Activated CD4-positive, alpha-beta T cell treated with anti-CD3 and anti-CD28 coated beads, Interleukin-2, Interleukin-6, amounts not matched to agents 100 ng/mL and 50 ng/mL, durations not matched to agents 16 hours and 8 hours (primary cell): ENCODE measurements at regions not wholly inside any gene's neighbourhood (a gene's known extent, or its start where the extent isn't known, plus 50 kb on each side); places are given as distances from the start of the nearest gene placed in this dataset.
"Not testable (repeated sequence)": the region's sequence is repeated elsewhere in the genome, so short reads cannot be mapped to it uniquely, and the experiment has no call there.

Experiments
- DNase-seq: peaks from one replicate; pipeline ENCODE4 v3.0.0-alpha.2; 2020

DNA sequence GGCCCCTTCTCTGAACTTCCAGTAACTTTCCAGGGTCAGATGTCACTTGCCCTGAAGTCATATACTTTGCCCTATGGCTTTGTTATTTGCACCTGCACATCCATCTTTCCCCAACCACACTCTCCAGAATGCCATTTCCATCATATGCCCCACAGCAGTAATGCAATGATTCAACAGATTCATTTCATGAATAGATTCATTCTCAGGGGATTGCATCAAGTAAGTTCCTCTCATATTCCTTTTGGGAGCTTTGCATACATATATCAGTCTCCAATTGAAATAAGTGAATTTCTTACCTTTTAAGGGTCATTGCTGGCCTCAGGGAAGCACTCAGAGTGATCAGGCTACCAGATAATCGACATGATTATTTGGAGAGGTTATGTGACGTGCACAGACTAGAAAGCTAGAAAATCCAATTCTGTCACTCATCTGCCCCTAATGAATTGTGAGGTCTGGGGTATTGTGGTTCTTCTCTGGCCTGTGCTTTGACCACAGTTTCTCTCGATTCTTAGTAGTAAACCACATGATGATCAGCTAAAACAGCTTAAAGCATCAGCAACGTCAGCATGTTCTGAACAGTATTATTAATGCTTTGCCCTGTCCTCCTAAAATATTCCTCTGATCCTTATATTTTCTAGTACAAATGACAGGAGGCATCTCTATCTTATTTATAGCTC lies 179.9 kb downstream of the ATPSCKMT start:
- no peak for DNase-seq

DNA sequence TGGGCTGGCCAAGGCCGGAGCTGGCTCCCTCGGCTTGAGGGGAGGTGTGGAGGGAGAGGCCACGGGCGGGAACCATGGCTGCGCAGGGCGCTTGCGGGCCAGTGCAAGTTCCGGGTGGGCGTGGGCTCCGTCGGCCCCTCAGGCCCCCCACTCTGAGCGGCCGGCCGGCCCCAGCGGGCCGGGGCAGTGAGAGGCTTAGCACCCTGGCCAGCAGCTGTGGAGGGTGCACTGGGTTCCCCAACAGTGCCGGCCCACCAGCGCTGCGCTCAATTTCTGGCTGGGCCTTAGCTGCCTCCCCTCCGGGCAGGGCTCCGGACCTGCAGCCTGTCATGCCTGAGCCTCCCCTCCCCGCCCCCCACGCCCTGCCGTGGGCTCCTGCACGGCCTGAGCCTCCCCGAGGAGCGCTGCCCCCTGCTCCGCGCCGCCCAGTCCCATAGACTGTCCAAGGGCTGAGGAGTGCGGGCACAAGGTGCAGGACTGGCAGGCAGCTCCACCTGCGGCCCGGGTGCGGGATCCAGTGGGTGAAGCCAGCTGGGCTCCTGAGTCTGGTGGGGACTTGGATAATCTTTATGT lies 184.2 kb downstream of the ATPSCKMT start:
- DNase-seq = no peak

DNA sequence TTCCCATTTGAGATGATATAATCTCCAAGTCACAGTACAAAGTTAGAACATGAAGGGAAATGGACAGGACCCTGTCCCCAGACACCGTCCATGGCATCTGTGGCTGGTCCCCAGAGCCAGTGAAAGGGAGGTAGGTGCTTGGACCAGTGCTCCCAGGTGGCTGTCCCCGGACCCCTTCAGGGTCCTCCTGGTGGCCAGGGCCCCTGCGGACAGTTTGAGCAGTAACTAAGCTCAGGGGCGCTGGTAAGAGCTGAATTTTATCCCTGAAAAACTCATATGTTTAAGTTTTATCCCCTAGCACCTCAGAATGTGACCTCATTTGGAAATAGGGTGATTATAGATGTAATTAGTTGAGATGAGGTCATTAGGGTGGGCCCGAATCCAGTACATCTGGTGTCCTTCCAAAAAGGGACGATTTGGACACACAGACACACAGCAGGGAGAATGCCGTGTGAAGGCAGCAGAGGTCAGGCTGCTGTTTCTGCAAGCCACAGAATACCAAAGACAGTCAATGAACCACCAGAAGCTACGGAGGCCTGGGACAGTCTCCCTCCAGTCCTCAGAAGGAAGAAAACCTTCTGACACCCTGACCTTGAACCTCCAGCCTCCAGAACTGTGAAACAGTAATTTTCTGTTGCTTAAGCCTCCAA lies 185.0 kb downstream of the ATPSCKMT start:
- DNase-seq = no peak

DNA sequence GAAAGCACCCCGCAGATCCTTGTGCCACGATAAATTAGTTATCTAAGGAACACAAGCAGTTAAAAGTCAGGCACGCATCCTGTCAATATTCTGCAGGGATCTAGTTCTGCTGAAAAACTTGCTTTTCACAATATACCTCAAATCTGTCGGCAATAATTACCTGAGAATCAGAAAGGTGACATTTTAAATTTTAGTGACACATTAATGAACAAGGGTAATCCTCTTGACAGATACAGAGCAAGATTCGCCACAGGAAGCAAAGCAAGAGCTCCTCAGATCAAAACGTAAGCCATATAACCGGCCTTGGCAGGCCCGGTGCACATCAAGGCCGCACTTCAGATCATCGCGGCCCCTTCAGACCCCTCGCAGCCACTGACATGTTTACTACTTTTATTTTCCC lies 185.7 kb downstream of the ATPSCKMT start:
- no peak for DNase-seq

DNA sequence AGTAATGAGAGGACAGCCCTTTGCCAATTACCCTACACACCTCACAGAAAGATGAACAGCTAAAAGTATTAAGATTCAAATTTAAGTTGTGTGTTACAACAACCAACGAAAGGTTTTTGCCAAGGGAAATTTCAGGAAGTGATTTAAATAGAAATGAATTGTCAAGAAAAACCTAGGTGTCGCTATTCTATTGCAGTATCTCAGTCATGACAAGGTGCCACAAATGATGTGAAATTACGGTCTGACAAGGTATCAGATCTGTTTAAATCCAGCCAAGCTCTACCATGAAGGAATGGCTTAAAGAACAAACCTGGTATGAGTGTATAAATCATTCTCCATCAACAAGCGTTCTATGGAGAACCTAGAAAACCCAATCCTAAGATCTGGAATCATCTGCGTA lies 189.7 kb downstream of the ATPSCKMT start:
- DNase-seq = no peak

DNA sequence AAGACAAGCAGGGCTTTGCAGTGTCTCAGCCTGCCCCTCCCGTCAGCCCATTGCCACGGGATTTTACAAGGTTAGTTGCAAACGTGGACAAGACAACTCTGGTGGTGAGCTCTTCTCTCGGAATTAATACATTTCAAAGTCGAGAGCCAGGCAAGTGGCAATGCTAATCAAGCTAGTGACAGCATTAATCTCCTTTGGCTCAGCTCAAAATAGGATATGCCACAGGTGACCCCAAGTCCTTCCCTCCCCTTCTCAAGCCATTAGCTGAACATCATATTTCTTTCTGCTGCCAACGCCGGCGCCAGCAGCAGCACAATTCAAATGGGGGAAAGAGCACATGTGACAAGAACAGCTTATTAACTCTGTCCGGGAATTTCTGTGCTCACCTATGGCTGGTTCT lies 190.1 kb downstream of the ATPSCKMT start:
- DNase-seq = no peak

DNA sequence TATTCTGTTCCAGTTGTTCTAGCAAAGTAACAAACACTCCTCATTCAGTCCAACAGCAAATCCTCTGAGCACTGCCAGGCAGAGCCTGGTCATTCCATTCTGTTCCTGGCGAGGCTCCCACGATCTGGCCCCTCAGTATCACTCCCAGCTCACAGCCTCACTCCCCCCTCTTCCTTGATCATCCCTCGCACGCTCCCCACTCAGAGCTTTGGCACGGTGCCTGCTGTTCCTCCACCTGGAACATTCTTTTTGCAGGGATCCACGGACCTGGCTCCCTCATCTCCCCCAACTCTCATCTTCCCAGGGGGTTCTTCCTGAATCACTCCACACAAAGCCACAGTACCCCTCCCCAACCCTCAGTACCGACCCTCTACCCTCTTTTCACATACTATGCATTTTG lies 192.3 kb downstream of the ATPSCKMT start:
- DNase-seq = no peak

DNA sequence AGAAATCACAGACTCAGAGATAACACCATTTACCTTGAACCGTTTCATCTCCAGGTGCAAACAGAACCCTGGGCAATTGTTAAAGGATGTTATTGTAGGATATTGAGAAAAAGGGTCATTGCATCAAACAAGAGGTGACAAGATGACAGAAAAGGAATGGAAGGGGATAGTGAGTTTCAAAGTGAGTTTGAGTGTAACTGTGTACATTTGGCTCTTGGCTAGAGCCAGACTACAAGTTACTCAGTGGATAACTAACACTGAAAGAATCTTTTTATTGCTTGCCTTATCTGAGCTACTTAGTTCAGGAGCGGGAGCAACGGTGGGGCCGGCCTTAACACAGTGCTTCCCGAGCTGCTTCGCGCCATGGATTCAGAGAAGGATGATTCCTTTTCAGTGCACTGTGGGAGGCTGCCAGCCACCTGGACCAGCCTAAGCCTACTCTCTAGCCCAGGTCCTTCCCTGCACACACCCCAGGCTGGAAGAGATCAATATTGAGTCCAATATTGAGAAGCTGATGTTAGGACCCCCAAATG lies 193.4 kb downstream of the ATPSCKMT start:
- DNase-seq = no peak

DNA sequence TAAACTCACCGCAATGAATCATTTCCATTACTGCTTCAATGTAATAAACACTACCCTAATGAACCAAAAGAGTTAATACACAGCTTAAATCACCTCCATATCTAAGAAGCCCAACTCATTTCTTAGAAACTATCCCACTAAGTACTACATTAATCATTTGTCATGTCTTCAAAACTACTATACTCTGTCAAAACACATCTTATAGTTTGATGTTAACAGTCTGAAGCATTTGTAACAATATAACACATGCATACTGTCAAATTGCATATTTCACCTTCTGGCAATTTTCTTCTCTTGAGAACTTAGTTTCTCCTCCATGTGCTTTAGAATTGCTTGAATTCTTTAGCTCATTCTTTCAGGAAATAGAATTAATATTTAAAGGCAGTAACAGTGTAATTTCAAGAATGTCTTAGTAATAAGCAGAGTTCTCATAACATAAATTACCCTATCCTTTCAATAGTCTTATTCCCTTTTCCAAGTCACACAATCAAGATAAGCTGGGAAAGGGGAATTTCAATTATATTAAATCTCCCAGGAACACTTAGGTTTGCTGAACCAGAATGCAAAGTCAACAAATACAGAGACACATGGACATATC lies 199.7 kb downstream of the ATPSCKMT start:
- no peak for DNase-seq

DNA sequence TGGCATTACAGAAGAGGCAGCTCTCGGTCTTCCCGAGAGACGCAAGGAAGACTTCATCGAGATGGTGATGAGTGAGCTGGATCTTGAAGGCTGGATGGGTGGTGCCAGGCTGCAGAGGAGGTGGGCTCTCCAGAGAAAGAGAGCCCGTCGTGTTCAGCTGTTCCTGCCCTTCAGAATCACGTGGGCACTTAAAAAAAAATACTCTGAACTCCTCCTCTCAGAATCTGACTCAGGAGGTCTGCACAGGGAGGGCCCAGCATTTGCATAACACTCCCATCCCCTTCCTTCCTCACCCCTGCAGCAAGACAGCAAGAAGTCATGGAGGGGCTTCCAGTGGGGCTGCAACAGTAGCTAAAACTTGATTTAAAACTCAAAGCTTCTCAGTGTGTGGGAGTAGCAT lies 203.0 kb downstream of the ATPSCKMT start:
- DNase-seq = no peak

DNA sequence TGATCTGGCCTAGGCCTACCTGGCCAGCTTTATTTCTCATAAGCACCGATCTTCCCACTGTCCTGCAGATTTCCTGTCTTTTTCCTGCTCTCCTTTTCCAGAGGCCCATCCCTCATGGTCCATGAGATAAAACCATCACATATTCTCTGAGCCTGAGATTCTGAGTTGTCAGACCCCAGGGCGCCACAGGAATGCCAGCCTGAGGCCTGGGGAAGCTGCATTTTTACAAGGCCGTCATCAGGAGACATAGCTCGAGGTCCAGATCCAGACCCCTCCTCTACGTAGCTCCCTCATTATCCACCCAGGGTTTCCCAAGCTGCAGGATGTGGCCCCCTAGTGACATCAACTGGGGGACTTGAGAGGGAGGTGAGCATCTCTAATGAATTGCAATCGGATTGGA lies 204.3 kb downstream of the ATPSCKMT start:
- DNase-seq = no peak

DNA sequence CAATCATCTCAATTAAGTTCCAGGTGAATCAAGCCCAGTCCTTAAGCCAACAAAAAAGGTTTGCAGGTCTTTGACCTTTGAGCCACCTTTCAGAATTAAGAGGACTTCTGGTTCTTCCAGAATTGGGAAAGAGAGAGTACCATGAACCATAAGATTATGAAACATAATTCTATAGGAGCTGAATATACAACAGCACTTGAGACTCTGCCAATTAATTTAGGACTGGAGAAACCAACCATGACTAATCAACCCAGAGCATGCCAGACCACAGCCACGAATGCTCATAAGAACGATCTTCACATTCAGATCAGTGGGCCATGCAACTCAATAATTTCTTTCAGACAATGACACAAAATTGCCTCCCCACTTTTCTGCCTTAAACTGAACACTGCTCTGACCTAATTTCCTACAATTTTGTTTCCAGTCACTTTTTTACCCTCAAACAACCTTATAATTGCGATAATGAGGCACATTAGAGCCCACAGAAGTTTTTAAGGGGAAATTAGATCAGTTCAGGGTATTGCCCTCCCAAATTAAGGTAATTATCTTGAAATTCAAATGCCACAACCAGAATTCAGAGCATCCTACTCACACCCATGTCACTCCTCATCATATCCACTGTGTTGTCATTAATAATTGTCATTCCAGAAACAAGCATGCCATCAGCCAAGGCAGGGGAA lies 213.4 kb downstream of the ATPSCKMT start:
- DNase-seq = no peak

DNA sequence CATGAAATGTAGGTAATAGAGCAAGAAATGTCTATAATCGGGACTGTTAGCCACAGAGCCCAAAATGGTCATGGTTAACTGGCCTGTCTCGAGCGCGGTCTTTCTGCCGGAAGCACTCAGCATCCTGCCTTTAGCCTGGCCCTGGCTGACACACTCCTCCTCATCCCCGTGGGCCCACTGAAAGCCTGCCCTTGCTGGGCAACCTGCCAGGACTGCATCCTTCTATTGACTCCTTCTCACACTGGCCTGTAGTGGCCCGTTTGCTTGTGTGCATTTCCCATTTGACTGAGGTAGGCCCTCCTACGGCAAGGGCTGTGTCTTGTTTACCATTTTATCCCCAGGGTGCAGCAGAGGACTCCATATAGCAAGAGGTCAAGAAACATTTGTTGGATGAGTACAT lies 215.7 kb downstream of the ATPSCKMT start:
- no peak for DNase-seq

DNA sequence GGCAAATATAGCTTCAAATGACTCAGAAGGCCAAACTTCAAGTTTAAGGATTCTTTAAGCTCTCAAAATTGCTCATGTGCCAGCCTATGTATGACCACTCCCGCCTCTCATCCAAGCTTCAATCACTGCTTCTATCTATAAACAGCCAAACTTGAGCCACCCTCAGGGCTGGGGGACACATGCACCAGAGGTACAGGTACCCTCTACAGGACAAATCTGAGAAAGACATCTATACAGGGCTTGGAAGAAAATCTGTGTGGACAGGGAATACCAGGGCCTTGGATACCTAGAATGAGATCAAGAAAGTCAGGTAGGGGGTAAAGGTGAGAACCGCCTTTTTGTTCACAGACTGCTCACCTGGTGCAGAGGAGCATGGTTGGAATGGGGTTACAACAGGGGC lies 217.9 kb downstream of the ATPSCKMT start:
- no peak for DNase-seq

DNA sequence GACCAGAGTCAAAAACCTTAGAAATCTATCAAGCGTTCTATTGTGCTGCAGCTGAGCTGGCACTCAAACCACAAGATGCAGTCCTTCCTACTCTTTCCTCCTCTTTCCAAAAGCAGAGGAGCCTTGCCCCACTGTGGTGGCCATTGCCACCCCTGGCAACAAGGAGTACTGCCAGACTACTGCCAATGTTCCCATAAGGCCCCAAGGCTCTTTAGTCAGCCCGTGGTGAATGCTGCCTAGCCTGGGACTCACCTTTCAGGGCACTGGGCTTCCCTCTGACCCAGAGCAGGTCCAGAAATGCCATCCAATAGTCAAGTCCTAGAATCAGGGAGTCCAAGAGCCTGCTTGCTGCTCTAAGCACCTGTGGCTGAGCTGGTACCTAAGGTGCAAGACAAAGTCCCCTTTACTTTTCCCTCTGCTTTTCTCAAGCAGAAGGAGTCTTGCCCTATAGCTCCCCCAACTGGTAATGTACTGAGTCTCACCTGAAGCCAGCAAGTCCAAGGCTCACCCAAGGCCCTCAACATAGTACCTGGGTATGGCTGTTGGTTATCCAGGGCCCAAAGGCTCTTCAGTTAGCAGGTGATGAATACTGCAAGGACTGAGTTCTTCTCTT lies 219.4 kb downstream of the ATPSCKMT start:
- peak; percentile 3 for DNase-seq

DNA sequence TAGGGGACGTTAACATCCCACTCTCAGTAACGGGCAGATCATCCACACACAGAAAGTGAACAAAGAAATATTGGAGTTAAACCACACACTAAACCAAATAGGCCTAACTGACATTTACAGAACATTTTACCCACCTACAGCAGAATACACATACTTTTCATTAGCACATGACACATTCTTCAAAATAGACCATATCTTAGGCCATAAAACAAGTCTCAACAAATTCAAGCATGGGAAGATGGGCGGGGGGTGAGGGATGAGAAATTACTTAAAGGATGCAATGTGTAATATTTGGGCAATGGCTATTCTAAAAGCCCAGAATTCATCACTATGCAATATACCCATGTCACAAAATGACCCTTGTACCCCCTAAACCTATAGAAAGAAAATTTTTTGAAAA lies 226.2 kb downstream of the ATPSCKMT start:
- DNase-seq = no peak

DNA sequence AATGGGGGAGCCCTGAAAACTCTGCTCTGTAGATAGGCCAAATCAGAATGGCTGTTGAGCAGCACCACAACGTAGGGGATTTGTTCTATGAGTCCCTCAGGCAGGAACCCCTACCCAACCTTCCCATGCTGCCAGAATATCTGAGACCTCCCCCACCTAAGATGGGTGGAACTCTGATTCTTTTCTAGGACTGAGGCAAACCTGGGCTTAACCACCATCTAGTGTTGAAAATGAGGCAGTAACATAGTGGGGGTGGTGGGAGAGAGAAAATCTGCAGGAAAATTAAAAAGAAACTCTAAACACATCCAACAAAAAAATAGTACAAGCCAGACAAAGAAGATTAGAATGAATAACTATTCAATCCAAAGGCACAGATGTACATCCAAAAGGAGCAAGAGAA lies 228.4 kb downstream of the ATPSCKMT start:
- no peak for DNase-seq

DNA sequence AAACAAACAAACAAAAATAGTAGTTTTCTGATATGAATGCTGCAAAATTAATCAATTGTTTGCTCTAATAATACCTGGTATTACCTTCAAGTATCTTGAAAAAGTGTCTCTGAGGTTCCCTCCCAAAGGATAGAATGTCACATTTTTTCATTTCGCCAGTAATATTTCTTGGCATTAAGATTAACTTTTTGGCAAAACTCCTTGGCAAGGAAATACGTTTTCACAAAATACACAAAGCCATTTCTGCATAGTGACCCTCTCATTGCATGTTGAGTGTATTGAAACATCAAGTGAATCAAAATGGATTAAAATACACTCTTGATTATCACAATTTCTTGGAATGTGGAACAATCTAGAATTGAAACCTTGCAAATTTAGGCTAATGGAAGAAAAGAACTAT lies 230.5 kb downstream of the ATPSCKMT start:
- no peak for DNase-seq

DNA sequence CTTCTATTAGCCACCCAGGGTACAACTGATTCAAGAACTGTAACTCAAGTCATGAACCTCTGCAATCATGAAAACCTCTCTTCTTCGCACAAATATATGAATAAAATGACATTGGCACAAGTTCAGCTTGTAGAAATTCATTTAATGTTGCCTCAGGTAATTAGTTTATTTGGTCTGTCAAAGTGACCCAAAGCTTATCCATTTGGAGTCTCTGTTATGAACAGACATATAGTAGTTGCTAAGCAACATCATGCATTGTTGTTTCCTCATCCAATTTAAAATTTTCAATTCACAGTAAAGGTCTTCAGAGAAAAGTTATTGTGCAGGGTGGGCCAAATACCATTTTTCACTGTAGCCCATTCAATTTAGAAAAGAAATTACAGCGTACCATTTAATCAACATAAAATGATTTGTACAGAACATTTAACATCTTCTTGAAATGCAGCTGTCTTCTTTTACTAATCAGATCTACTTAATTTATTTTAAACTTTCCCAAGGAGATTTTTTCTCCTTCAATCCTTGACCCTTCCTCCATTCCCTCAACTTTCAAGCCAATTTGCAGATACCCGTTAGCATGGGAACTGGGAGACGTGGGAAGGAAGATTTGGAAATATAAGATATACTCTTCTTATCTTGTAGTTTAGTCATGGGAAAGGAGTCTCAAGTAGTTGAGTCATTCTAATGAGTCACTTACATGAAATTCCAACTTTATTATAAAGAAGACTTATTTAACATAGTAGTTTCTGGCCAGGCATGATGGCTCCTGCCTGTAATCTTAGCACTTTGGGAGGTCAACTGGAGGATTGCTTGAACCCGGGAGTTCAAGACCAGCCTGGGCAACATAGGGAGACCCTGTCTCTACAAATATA lies 231.3 kb downstream of the ATPSCKMT start:
- DNase-seq = no peak

DNA sequence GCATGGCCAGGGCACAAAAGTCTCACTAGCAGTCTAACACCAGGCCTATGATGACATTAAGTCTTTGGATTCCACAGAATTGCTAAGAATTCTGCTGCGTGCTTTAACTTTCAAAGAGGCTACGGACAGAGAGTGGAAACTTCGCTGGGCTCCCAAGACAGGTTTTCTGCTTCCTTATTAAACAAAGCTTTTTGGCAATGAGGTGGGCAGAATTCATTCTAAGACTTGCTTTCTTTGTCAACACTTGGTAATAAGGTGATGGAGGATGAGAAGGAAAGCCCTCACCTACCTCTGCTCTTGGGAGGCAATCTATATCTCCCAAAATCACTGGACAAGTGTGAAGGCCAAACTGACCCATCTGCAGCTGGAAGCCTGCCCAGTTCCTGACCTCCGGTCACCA lies 231.9 kb downstream of the ATPSCKMT start:
- no peak for DNase-seq

DNA sequence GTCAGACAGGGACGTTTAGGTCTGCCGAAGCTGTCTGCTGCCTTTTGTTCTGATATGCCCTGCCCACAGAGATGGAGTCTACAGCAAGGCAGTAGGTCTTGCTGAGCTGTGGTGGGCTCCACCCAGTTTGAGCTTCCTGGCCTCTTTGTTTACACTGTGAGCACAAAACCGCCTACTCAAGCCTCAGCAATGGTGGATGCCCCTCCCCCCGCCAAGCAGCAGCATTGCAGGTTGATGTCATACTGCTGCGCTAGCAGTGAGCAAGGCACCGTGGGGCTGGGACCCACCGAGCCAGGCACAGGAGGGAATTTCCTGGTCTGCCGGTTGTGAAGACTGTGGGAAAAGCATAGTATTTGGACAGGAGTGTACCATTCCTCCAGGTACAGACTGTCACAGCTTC lies 233.1 kb downstream of the ATPSCKMT start:
- DNase-seq = not testable (repeated sequence)

DNA sequence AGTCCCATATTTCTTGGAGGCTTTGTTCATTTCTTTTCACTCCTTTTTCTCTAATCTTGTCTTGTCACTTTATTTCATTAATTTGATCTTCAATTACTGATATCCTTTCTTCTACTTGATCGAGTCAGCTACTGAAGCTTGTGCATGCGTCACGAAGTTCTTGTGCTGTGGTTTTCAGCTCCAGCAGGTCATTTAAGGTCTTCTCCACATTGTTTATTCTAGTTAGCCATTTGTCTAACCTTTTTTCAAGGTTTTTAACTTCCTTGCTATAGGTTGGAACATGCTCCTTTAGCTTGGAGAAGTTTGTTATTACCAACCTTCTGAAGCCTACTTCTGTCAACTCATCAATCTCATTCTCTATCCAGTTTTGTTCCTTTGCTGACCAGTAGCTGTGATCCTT lies 234.0 kb downstream of the ATPSCKMT start:
- DNase-seq = not testable (repeated sequence)
